Activated CD4-positive, alpha-beta T cell treated with anti-CD3 and anti-CD28 coated beads, Interleukin-2, amount 50 U/mL, for 24 hours (primary cell): ENCODE measurements at regions not wholly inside any gene's neighbourhood (a gene's known extent, or its start where the extent isn't known, plus 50 kb on each side); places are given as distances from the start of the nearest gene placed in this dataset.
"Not testable (repeated sequence)": the region's sequence is repeated elsewhere in the genome, so short reads cannot be mapped to it uniquely, and the experiment has no call there.

Experiments used
- DNase-seq, 2 donors: peaks; one replicate each; pipeline ENCODE4 v3.0.0-alpha.2; 2020; ENCODE audit warnings: low read depth in 1 of 2, low spot score in 1 of 2

GRCh38 chr1:233473549-233474204 lies 140.2 kb upstream of the KCNK1 start:
- DNase-seq = no peak

GRCh38 chr1:233477359-233477758 lies 136.5 kb upstream of the KCNK1 start:
- DNase-seq = no peak

GRCh38 chr1:233478611-233479010 lies 135.3 kb upstream of the KCNK1 start:
- DNase-seq = no peak

GRCh38 chr1:233479110-233479890 lies 134.6 kb upstream of the KCNK1 start:
- no peak for DNase-seq

GRCh38 chr1:233480198-233480597 lies 133.7 kb upstream of the KCNK1 start:
- no peak for DNase-seq

- DNase-seq = no peak
Measured at GRCh38 chr1:233482388-233482787, 131.5 kb upstream of the KCNK1 start.

- DNase-seq = no peak
Measured at GRCh38 chr1:233485385-233485784, 128.5 kb upstream of the KCNK1 start.

- no peak for DNase-seq
Measured at GRCh38 chr1:233485809-233486398, 128.0 kb upstream of the KCNK1 start.

- no peak for DNase-seq
Measured at GRCh38 chr1:233487408-233487807, 126.5 kb upstream of the KCNK1 start.

GRCh38 chr1:233489411-233489810 lies 124.5 kb upstream of the KCNK1 start:
- no peak for DNase-seq

GRCh38 chr1:233490488-233490887 lies 123.4 kb upstream of the KCNK1 start:
- DNase-seq = no peak

- DNase-seq = no peak
Measured at GRCh38 chr1:233491953-233492620, 121.8 kb upstream of the KCNK1 start.

GRCh38 chr1:233496993-233497392 lies 116.9 kb upstream of the KCNK1 start:
- DNase-seq = no peak

- no peak for DNase-seq
Measured at GRCh38 chr1:233497679-233498078, 116.2 kb upstream of the KCNK1 start.

- no peak for DNase-seq
Measured at GRCh38 chr1:233500106-233500505, 113.8 kb upstream of the KCNK1 start.

GRCh38 chr1:233503366-233503954 lies 110.4 kb upstream of the KCNK1 start:
- no peak for DNase-seq

GRCh38 chr1:233505130-233505529 lies 108.8 kb upstream of the KCNK1 start:
- no peak for DNase-seq

GRCh38 chr1:233505889-233506288 lies 108.0 kb upstream of the KCNK1 start:
- DNase-seq = not testable (repeated sequence)

- no peak for DNase-seq
Measured at GRCh38 chr1:233509526-233509925, 104.4 kb upstream of the KCNK1 start.

GRCh38 chr1:233512538-233512937 lies 101.4 kb upstream of the KCNK1 start:
- no peak for DNase-seq

GRCh38 chr1:233513431-233513830 lies 100.5 kb upstream of the KCNK1 start:
- DNase-seq = no peak
